ENCODE measurements at regions not wholly inside any gene's neighbourhood (a gene's known extent, or its start where the extent isn't known, plus 50 kb on each side); places are given as distances from the start of the nearest gene placed in this dataset.
"Not testable (repeated sequence)": the region's sequence is repeated elsewhere in the genome, so short reads cannot be mapped to it uniquely, and the experiment has no call there.

DNA sequence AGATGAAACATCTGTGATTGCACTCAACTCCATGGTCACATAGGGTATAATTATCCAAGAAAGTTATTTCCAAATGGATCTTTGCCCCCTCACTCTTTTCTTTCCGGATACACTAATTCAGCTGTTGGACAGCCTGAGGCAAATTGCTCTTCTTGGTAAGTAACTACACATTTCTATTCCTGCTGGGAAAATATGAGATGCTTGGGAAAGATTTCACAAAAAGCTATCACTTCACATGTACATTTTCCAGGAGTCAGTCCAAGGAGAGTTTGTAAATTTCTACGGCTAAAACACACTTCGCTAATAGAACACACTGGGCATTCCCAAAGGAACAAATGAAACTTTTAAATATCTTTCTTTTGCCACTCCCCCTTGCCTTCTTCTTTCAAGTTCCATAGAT lies 123.0 kb upstream of the GRIA1 start:
- Mint-ChIP-seq H3K27ac (no peak overlapping the region), H3K36me3 (no peaks in the 10 kb centered on the region), H3K4me3 (no peak overlapping the region), H3K27me3 (no peaks in the 10 kb centered on the region), H3K9me3 (peaks cover 0 to 6% (median 0%) of the 10 kb centered on the region in 8 donors), H3K4me1 (no peaks in the 10 kb centered on the region)
- Histone ChIP-seq H3K9me3 (ENCODE audit: control insufficient read depth in 1 of 2, low read length in 2 of 2) (no peaks in the 10 kb centered on the region), H3K36me3 (ENCODE audit: insufficient read depth, low read length) (no peaks in the 10 kb centered on the region), H3K4me3 (ENCODE audit: low read length in 2 of 2) (no peak overlapping the region), H3K27me3 (ENCODE audit: insufficient read depth, low read length) (no peaks in the 10 kb centered on the region), H3K4me1 (ENCODE audit: insufficient read depth, low read length) (no peaks in the 10 kb centered on the region), H3K27ac (ENCODE audit: low read depth, low read length) (no peak overlapping the region)
- DNase-seq = no peak
- intact Hi-C loops (cut with micrococcal nuclease) = no loop called here
- ChIA-PET CTCF (ENCODE audit: partially characterized antibody) (no interaction called here), POLR2A (ENCODE audit: partially characterized antibody) (no interaction called here)

DNA sequence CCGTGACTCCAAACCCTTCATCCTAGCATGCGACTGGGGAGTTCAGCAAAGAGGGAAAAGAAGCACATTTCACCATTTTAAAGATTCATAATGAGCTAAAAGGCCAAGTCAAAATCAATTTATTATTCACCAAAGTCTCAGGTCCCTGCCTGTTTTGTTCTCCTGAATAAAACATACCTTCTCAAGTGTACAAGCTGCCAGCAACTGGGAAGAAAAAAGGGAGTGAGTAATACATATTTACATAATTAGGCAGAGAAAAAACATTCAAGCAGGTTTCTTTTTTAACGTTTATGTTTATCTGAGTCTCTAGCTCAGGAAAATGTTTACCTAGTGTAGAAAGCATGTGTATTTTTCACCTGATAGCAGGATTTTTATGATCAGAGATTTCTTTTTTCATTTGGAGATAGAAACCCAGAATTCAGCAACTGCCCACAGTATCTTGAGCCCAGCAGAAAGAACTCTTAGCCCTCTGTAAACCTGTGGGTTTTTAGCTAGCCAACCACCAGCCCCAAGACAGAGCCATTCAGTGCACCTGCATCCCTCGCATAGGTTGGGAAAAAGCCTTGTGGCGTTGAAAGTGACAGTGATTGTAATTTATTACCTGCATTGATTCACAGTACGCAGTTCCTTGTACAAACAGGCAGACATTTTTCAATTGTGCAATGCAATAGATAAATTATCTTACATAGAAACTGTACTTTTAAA lies 117.9 kb upstream of the GRIA1 start:
- Mint-ChIP-seq H3K36me3 (no peaks in the 10 kb centered on the region), H3K27me3 (no peaks in the 10 kb centered on the region), H3K4me3 (no peak overlapping the region), H3K9me3 (peaks cover 0 to 6% (median 1%) of the 10 kb centered on the region in 8 donors), H3K27ac (no peak overlapping the region), H3K4me1 (no peaks in the 10 kb centered on the region)
- CTCF ChIA-PET (ENCODE audit: partially characterized antibody) = no interaction called here
- DNase-seq = no peak
- H3K9me3 ChIP-seq (ENCODE audit: control insufficient read depth in 1 of 2, low read length in 2 of 2) = no peaks in the 10 kb centered on the region
- POLR2A ChIA-PET (ENCODE audit: partially characterized antibody) = no interaction called here
- H3K27ac ChIP-seq (ENCODE audit: low read depth, low read length) = no peak overlapping the region
- H3K4me1 ChIP-seq (ENCODE audit: insufficient read depth, low read length) = no peaks in the 10 kb centered on the region
- H3K27me3 ChIP-seq (ENCODE audit: insufficient read depth, low read length) = no peaks in the 10 kb centered on the region
- intact Hi-C loops (cut with micrococcal nuclease) = no loop called here
- no peak overlapping the region for H3K4me3 ChIP-seq (ENCODE audit: low read length in 2 of 2)
- no peaks in the 10 kb centered on the region for H3K36me3 ChIP-seq (ENCODE audit: insufficient read depth, low read length)

DNA sequence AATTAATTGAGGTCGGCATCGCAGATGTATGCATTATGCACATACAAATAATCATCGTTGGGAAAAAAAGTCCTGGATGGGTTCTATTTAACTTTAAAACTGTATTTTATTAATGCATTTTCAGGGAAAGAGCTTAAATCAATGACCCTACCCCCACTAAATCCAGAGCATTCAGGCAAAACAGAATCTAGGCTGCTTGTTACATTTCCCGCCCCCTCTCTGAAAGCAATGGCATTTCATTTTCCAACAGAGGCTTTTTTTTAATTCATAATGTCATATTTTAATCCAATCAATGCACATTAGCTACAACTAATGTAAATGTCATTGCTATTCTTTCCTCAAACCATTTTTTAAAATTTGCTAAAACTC lies 117.4 kb upstream of the GRIA1 start:
- intact Hi-C loops (cut with micrococcal nuclease) = no loop called here
- H3K4me1 Mint-ChIP-seq = no peaks in the 10 kb centered on the region
- POLR2A ChIA-PET (ENCODE audit: partially characterized antibody) = no interaction called here
- peaks cover 0 to 5% (median 1%) of the 10 kb centered on the region in 8 donors for H3K9me3 Mint-ChIP-seq
- no peak overlapping the region for H3K4me3 Mint-ChIP-seq
- no peak overlapping the region for H3K4me3 ChIP-seq (ENCODE audit: low read length in 2 of 2)
- no peaks in the 10 kb centered on the region for H3K4me1 ChIP-seq (ENCODE audit: insufficient read depth, low read length)
- H3K9me3 ChIP-seq (ENCODE audit: control insufficient read depth in 1 of 2, low read length in 2 of 2) = no peaks in the 10 kb centered on the region
- no peak overlapping the region for H3K27ac ChIP-seq (ENCODE audit: low read depth, low read length)
- CTCF ChIA-PET (ENCODE audit: partially characterized antibody) = no interaction called here
- H3K27me3 Mint-ChIP-seq = no peaks in the 10 kb centered on the region
- H3K27ac Mint-ChIP-seq = no peak overlapping the region
- no peaks in the 10 kb centered on the region for H3K36me3 ChIP-seq (ENCODE audit: insufficient read depth, low read length)
- H3K36me3 Mint-ChIP-seq = no peaks in the 10 kb centered on the region
- no peaks in the 10 kb centered on the region for H3K27me3 ChIP-seq (ENCODE audit: insufficient read depth, low read length)
- DNase-seq = no peak

DNA sequence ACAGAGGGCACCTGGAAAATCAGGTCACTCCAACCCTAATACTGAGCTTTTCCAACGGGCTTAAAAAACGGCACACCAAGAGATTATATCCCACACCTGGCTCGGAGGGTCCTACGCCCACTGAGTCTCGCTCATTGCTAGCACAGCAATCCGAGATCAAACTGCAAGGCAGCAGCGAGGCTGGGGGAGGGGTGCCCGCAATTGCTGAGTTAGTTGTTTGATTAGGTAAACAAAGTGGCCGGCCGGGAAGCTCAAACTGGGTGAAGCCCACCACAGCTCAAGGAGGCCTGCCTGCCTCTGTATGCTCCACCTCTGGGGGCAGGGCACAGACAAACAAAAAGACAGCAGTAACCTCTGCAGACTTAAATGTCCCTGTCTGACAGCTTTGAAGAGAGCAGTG lies 108.8 kb upstream of the GRIA1 start:
- H3K27ac ChIP-seq (ENCODE audit: low read depth, low read length); H3K9me3 ChIP-seq (ENCODE audit: control insufficient read depth in 1 of 2, low read length in 2 of 2); H3K36me3 ChIP-seq (ENCODE audit: insufficient read depth, low read length); H3K36me3 Mint-ChIP-seq; H3K4me1 Mint-ChIP-seq; H3K27me3 Mint-ChIP-seq; H3K4me3 Mint-ChIP-seq; CTCF ChIA-PET (ENCODE audit: partially characterized antibody); H3K27me3 ChIP-seq (ENCODE audit: insufficient read depth, low read length); DNase-seq; intact Hi-C loops (cut with micrococcal nuclease); H3K27ac Mint-ChIP-seq; H3K4me1 ChIP-seq (ENCODE audit: insufficient read depth, low read length); POLR2A ChIA-PET (ENCODE audit: partially characterized antibody); H3K4me3 ChIP-seq (ENCODE audit: low read length in 2 of 2): not testable (repeated sequence)
- peaks cover 4 to 13% (median 8%) of the 10 kb centered on the region in 8 donors for H3K9me3 Mint-ChIP-seq

DNA sequence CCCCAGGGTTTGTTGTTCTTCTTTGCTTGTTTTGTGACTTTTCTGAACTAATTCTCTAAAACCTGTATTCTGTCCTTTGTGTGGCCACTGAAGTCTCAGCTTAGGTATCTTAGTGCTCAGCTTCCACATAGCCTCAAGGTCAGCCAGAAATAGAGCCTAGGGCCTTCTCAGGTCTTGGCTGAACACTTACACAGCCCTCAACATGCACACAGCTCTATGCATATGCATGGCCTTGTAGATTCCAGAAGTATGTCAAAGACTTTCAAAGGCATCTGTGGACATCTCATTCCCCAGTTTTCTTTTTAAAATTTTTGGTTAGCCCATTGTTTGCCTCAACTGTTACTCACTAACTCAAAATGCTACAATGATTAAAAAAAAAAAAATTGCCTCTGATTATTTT lies 99.9 kb upstream of the GRIA1 start:
- H3K36me3 ChIP-seq (ENCODE audit: insufficient read depth, low read length) = no peaks in the 10 kb centered on the region
- Mint-ChIP-seq H3K36me3 (no peaks in the 10 kb centered on the region), H3K27me3 (no peaks in the 10 kb centered on the region), H3K9me3 (peaks cover 0 to 5% (median 0%) of the 10 kb centered on the region in 8 donors), H3K27ac (no peak overlapping the region), H3K4me3 (no peak overlapping the region), H3K4me1 (no peaks in the 10 kb centered on the region)
- ChIA-PET POLR2A (ENCODE audit: partially characterized antibody) (no interaction called here), CTCF (ENCODE audit: partially characterized antibody) (no interaction called here)
- H3K4me3 ChIP-seq (ENCODE audit: low read length in 2 of 2) = no peak overlapping the region
- H3K27me3 ChIP-seq (ENCODE audit: insufficient read depth, low read length) = no peaks in the 10 kb centered on the region
- no peaks in the 10 kb centered on the region for H3K4me1 ChIP-seq (ENCODE audit: insufficient read depth, low read length)
- no peak overlapping the region for H3K27ac ChIP-seq (ENCODE audit: low read depth, low read length)
- no peak for DNase-seq
- intact Hi-C loops (cut with micrococcal nuclease) = no loop called here
- H3K9me3 ChIP-seq (ENCODE audit: control insufficient read depth in 1 of 2, low read length in 2 of 2) = no peaks in the 10 kb centered on the region

DNA sequence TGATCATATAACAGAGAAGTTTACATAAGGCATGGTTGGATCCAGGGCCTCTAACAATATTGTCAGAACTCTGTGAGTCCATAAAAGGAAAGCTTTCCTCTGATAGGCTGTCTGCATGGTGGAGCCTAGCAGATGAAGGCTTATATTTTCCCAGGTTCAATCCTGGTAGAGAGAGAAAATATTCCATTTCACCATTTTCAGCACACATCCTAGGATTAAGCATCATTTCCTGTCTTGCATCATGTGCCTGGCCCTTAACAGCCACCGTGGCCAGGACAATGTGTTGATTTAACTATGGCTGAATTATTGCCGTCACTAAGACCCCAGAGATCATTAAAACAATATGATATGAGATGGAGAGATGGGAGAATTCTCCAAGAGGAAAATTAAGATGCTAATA lies 90.9 kb upstream of the GRIA1 start:
- H3K9me3 Mint-ChIP-seq = peaks cover 0 to 9% (median under 1%) of the 10 kb centered on the region in 8 donors
- no peak overlapping the region for H3K27ac Mint-ChIP-seq
- intact Hi-C loops (cut with micrococcal nuclease) = no loop called here
- no peak for DNase-seq
- Histone ChIP-seq H3K27me3 (ENCODE audit: insufficient read depth, low read length) (no peaks in the 10 kb centered on the region), H3K27ac (ENCODE audit: low read depth, low read length) (no peak overlapping the region), H3K4me3 (ENCODE audit: low read length in 2 of 2) (no peak overlapping the region), H3K9me3 (ENCODE audit: control insufficient read depth in 1 of 2, low read length in 2 of 2) (no peaks in the 10 kb centered on the region), H3K4me1 (ENCODE audit: insufficient read depth, low read length) (no peaks in the 10 kb centered on the region), H3K36me3 (ENCODE audit: insufficient read depth, low read length) (no peaks in the 10 kb centered on the region)
- H3K4me3 Mint-ChIP-seq = no peak overlapping the region
- H3K27me3 Mint-ChIP-seq = no peaks in the 10 kb centered on the region
- no peaks in the 10 kb centered on the region for H3K36me3 Mint-ChIP-seq
- ChIA-PET CTCF (ENCODE audit: partially characterized antibody) (no interaction called here), POLR2A (ENCODE audit: partially characterized antibody) (no interaction called here)
- no peaks in the 10 kb centered on the region for H3K4me1 Mint-ChIP-seq

DNA sequence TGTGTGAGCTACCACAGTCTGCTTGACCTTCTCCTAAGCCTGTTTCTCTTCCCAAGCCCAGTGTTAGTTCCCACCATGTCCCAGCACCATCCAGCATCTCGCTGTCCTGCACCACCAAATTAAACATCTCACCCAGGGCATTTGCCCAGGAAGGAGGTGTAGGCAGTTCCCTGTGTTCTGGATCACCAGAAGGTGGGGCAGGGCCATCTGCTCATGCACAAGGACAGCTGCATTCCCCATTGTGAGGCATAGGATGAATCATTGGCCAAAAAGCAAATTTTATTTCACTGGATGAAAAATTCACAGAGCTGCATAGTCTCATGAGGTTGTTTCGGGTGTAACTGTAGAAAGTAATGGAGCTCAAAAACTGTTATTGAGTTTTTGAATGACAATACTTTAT lies 89.5 kb upstream of the GRIA1 start:
- POLR2A ChIA-PET (ENCODE audit: partially characterized antibody) = no interaction called here
- H3K27me3 ChIP-seq (ENCODE audit: insufficient read depth, low read length) = no peaks in the 10 kb centered on the region
- no peak overlapping the region for H3K27ac ChIP-seq (ENCODE audit: low read depth, low read length)
- CTCF ChIA-PET (ENCODE audit: partially characterized antibody) = no interaction called here
- H3K4me3 Mint-ChIP-seq = no peak overlapping the region
- H3K4me3 ChIP-seq (ENCODE audit: low read length in 2 of 2) = no peak overlapping the region
- DNase-seq = no peak
- no peaks in the 10 kb centered on the region for H3K36me3 ChIP-seq (ENCODE audit: insufficient read depth, low read length)
- H3K9me3 ChIP-seq (ENCODE audit: control insufficient read depth in 1 of 2, low read length in 2 of 2) = no peaks in the 10 kb centered on the region
- intact Hi-C loops (cut with micrococcal nuclease) = no loop called here
- H3K27ac Mint-ChIP-seq = no peak overlapping the region
- H3K27me3 Mint-ChIP-seq = no peaks in the 10 kb centered on the region
- no peaks in the 10 kb centered on the region for H3K4me1 Mint-ChIP-seq
- no peaks in the 10 kb centered on the region for H3K4me1 ChIP-seq (ENCODE audit: insufficient read depth, low read length)
- H3K36me3 Mint-ChIP-seq = no peaks in the 10 kb centered on the region
- H3K9me3 Mint-ChIP-seq = peaks cover 0 to 9% (median under 1%) of the 10 kb centered on the region in 8 donors

DNA sequence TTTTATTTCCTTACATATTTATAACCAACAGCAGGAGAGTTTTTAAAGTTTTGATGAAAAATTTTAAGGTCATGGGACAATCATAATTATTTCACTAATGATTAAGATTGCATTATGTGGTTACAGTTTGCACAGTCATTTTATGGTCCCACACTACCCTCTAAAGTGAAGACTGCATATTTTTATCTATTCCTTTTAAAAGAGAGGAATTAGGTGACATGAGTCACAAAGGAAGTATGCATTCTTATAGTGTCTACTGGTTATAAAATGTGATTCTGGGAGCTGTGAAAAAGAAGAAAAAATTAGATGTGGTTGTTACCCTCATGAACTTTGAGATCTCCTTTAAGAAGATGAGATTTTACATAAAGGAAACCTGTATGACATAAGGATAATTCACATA lies 87.9 kb upstream of the GRIA1 start:
- H3K27me3 Mint-ChIP-seq = no peaks in the 10 kb centered on the region
- H3K4me1 Mint-ChIP-seq = no peaks in the 10 kb centered on the region
- Histone ChIP-seq H3K4me1 (ENCODE audit: insufficient read depth, low read length) (no peaks in the 10 kb centered on the region), H3K27ac (ENCODE audit: low read depth, low read length) (no peak overlapping the region), H3K4me3 (ENCODE audit: low read length in 2 of 2) (no peak overlapping the region), H3K27me3 (ENCODE audit: insufficient read depth, low read length) (no peaks in the 10 kb centered on the region), H3K9me3 (ENCODE audit: control insufficient read depth in 1 of 2, low read length in 2 of 2) (no peaks in the 10 kb centered on the region), H3K36me3 (ENCODE audit: insufficient read depth, low read length) (no peaks in the 10 kb centered on the region)
- no peak overlapping the region for H3K4me3 Mint-ChIP-seq
- no peak for DNase-seq
- H3K36me3 Mint-ChIP-seq = no peaks in the 10 kb centered on the region
- ChIA-PET CTCF (ENCODE audit: partially characterized antibody) (no interaction called here), POLR2A (ENCODE audit: partially characterized antibody) (no interaction called here)
- intact Hi-C loops (cut with micrococcal nuclease) = no loop called here
- H3K27ac Mint-ChIP-seq = no peak overlapping the region
- H3K9me3 Mint-ChIP-seq = peaks cover 0 to 6% (median 0%) of the 10 kb centered on the region in 8 donors
